Skeletal muscle tissue (tissue), 3 donors: ENCODE measurements at regions not wholly inside any gene's neighbourhood (a gene's known extent, or its start where the extent isn't known, plus 50 kb on each side); places are given as distances from the start of the nearest gene placed in this dataset.

Experiments
- H3K27ac ChIP-seq: one replicate; pipeline ENCODE4 v1.7.0; 2013; ENCODE audit warnings: mild to moderate bottlenecking, low read depth, low read length, inconsistent platforms
- H3K27me3 ChIP-seq, 3 donors: one replicate each; pipeline ENCODE4 v1.7.0; 2013; ENCODE audit warnings: low read length in 3 of 3; ENCODE audit not compliant: control insufficient read depth in 3 of 3, insufficient read depth in 3 of 3
- H3K36me3 ChIP-seq, 3 donors: one replicate each; pipeline ENCODE4 v1.7.0; 2013; ENCODE audit warnings: low read length in 3 of 3; ENCODE audit not compliant: control insufficient read depth in 3 of 3, insufficient read depth in 3 of 3
- H3K4me1 ChIP-seq, 3 donors: one replicate each; pipeline ENCODE4 v1.7.0; 2013; ENCODE audit warnings: low read length in 3 of 3, mild to moderate bottlenecking in 3 of 3; ENCODE audit not compliant: control insufficient read depth in 3 of 3, insufficient read depth in 3 of 3
- H3K4me3 ChIP-seq, 3 donors: one replicate each; pipeline ENCODE4 v1.7.0; 2013; ENCODE audit warnings: low read length in 3 of 3
- H3K9ac ChIP-seq, 3 donors: one replicate each; pipeline ENCODE4 v1.7.0; 2013; ENCODE audit warnings: low read length in 3 of 3, mild to moderate bottlenecking in 3 of 3, moderate library complexity in 2 of 3, low read depth in 1 of 3
- H3K9me3 ChIP-seq, 3 donors: one replicate each; pipeline ENCODE4 v1.7.0; 2013; ENCODE audit warnings: low read length in 3 of 3; ENCODE audit not compliant: control insufficient read depth in 3 of 3
- donor health status: Osteomylitis.

- Histone ChIP-seq H3K27me3 (no peaks in the 10 kb centered on the region), H3K36me3 (no peaks in the 10 kb centered on the region), H3K27ac (peak overlapping the region; percentile 11)
These were observed 115.0 kb upstream of the INPP4B start for GRCh38 chr4:142960867-142961644.

DNA sequence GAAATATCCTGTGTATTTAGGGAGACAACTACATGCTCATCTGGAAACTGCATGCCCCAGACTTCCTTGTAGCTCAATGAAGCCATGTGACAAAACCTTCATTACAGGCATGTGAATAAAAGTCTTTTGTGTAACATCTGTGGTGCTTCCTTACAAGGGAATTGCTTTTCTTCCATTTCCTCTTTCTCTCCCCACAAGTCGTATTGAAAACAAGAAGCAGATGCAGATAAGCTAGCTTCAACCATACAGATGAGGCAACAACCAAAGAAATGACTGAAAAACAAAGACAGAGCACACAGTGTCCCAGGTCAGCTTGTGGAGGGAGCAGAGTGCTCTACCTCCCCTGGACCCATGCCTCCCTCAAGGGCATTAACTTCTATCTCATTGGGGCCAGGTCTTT lies 115.8 kb upstream of the INPP4B start:
- H3K9me3 ChIP-seq = no peaks in the 10 kb centered on the region
- H3K4me1 ChIP-seq = peaks cover 8 to 25% (median 11%) of the 10 kb centered on the region in 3 donors
- H3K27me3 ChIP-seq = no peaks in the 10 kb centered on the region
- H3K36me3 ChIP-seq = no peaks in the 10 kb centered on the region
- H3K4me3 ChIP-seq = no peak overlapping the region
- no peak overlapping the region for H3K27ac ChIP-seq
- no peak overlapping the region for H3K9ac ChIP-seq

More at GRCh38 chr4:142960867-142961644, 115.0 kb upstream of the INPP4B start:
- H3K4me1 ChIP-seq = peaks cover 8 to 25% (median 11%) of the 10 kb centered on the region in 3 donors
- H3K9me3 ChIP-seq = no peaks in the 10 kb centered on the region
- H3K9ac ChIP-seq = peak overlapping the region in 1 of 3 donors; percentile 8
- H3K4me3 ChIP-seq = no peak overlapping the region

DNA sequence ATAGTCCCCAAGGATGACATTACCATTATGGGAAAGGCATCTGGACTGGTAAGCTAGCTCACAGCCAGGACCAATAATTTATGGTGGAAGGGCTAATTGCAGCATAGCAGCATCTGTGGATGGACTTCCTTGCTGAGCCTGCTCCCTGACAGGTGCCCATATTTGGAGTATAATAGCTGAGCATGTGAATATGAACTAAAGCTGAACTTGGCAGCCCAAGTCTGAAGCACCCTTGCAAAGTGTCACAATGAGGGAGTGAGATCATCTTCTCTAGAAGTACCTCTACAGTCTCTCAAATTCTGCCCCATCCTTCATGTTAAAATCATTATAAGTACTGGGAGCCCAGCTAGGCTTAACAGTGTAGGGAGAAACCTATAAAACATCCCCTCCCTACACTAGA lies 128.2 kb upstream of the INPP4B start:
- Histone ChIP-seq H3K9ac (no peak overlapping the region), H3K9me3 (no peaks in the 10 kb centered on the region), H3K27me3 (no peaks in the 10 kb centered on the region), H3K4me3 (no peak overlapping the region), H3K4me1 (no peaks in the 10 kb centered on the region), H3K27ac (no peak overlapping the region), H3K36me3 (no peaks in the 10 kb centered on the region)

- Histone ChIP-seq H3K9ac (no peak overlapping the region), H3K4me3 (no peak overlapping the region), H3K4me1 (no peaks in the 10 kb centered on the region), H3K27ac (no peak overlapping the region), H3K27me3 (no peaks in the 10 kb centered on the region), H3K36me3 (no peaks in the 10 kb centered on the region), H3K9me3 (no peaks in the 10 kb centered on the region)
These were observed 129.5 kb upstream of the INPP4B start for GRCh38 chr4:142975618-142976017.

DNA sequence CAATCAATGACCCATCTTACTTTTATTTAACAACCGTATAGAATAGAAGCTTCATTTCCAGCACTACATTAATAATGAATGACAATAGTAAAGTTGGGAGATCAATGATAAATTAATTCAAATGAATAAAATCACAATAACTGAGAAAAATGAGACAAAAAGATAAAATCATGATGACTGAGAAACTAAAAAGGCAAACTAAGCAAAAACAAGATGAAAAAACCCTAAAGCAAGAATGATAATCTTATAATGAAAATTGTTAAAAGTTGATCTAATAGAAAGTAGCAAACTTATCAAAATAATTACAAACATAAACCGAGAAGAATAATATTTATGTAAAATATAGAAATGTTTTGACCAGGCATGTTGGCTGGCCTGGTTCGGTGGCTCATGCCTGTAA lies 130.4 kb upstream of the INPP4B start:
- Histone ChIP-seq H3K4me3 (no peak overlapping the region), H3K36me3 (no peaks in the 10 kb centered on the region), H3K27ac (no peak overlapping the region), H3K27me3 (no peaks in the 10 kb centered on the region), H3K9me3 (no peaks in the 10 kb centered on the region), H3K9ac (no peak overlapping the region), H3K4me1 (no peaks in the 10 kb centered on the region)

GRCh38 chr4:142977182-142977581 lies 131.1 kb upstream of the INPP4B start:
- no peaks in the 10 kb centered on the region for H3K9me3 ChIP-seq
- no peak overlapping the region for H3K27ac ChIP-seq
- no peaks in the 10 kb centered on the region for H3K36me3 ChIP-seq
- no peaks in the 10 kb centered on the region for H3K4me1 ChIP-seq
- no peaks in the 10 kb centered on the region for H3K27me3 ChIP-seq
- H3K9ac ChIP-seq = no peak overlapping the region
- no peak overlapping the region for H3K4me3 ChIP-seq

DNA sequence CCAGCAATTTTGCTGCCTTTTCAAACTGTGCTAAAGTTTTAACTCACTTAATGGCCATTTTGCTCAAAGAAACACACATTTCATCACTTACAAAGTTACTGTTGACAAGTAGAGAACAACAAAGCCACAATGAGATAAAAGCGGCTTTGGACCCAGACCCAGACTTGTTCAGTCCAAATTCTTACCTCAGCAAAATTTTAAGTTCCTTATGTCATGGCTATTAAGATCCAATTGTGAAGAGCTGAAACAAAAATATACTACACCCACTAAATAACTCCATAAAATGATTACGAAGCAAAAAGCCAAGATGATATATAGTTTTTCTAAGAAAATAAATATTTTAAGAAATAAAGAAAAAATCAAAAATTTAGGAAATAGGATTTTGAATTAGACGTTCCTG lies 137.0 kb upstream of the INPP4B start:
- no peak overlapping the region for H3K9ac ChIP-seq
- H3K27me3 ChIP-seq = no peaks in the 10 kb centered on the region
- H3K4me3 ChIP-seq = no peak overlapping the region
- H3K9me3 ChIP-seq = no peaks in the 10 kb centered on the region
- no peaks in the 10 kb centered on the region for H3K4me1 ChIP-seq
- H3K27ac ChIP-seq = no peak overlapping the region
- no peaks in the 10 kb centered on the region for H3K36me3 ChIP-seq

GRCh38 chr4:142983589-142983988 lies 137.5 kb upstream of the INPP4B start:
- no peaks in the 10 kb centered on the region for H3K4me1 ChIP-seq
- H3K27me3 ChIP-seq = no peaks in the 10 kb centered on the region
- H3K4me3 ChIP-seq = no peak overlapping the region
- no peaks in the 10 kb centered on the region for H3K36me3 ChIP-seq
- no peak overlapping the region for H3K27ac ChIP-seq
- no peaks in the 10 kb centered on the region for H3K9me3 ChIP-seq
- no peak overlapping the region for H3K9ac ChIP-seq

DNA sequence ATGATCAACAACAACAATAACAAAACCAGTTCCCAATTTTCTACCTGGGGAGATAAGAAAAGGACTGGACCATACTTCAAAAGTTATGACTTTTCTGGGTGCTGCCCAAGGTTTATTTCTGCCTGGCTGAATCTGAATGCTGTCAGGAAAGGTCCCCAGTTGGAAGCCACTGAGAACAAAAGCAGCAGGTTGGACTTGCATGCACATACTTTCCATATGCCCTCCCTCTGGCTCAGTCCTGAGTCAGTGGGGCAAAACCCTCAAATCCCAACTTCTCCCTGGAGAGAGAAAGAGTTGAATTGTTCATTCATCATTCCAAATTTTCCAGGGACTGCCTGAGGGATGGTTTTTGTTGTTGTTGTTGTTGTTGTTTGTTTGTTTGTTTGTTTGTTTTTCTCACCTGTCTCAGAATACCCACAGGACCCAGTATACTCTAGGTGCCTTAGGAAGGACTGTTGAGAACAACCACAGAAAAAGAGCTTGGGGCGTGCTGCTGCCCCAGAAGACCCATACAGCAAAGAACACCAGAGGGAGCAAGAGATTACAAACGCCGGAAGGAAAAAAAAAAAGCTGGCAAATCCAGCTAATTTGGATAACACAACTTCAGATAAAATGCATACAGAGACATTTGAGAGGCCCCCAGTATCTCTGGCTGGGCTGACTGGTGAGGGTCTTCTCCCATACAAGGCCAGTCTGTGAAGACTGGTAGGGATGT lies 138.9 kb upstream of the INPP4B start:
- Histone ChIP-seq H3K27ac (no peak overlapping the region), H3K4me3 (no peak overlapping the region), H3K9ac (no peak overlapping the region), H3K27me3 (no peaks in the 10 kb centered on the region), H3K36me3 (no peaks in the 10 kb centered on the region), H3K9me3 (no peaks in the 10 kb centered on the region), H3K4me1 (no peaks in the 10 kb centered on the region)

DNA sequence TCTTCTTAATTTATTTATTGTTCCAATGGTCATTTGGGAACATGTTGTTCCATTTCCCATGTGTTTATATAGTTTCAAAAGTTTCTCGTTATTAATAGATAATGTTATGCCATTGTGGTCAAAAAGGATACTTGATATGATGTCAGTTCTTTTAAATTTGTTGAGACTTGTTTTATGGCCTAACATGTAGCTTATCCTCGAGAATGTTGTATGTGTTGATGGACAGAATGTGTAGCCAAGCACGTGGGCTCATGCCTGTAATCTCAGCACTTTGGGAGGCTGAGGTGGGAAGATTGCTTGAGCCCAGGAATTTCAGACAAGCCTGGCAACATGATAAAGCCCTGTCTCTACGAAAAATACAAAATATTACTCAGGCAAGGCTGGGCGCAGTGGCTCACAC lies 168.5 kb upstream of the USP38 start:
- Histone ChIP-seq H3K4me1 (no peaks in the 10 kb centered on the region), H3K9me3 (peaks cover 0 to 8% (median 2%) of the 10 kb centered on the region in 3 donors), H3K4me3 (no peak overlapping the region), H3K27ac (no peak overlapping the region), H3K36me3 (no peaks in the 10 kb centered on the region), H3K9ac (no peak overlapping the region), H3K27me3 (no peaks in the 10 kb centered on the region)
